ENCODE measurements at regions not wholly inside any gene's neighbourhood (a gene's known extent, or its start where the extent isn't known, plus 50 kb on each side); places are given as distances from the start of the nearest gene placed in this dataset.
A peak's percentile ranks its signal among the peaks of the same experiment; 100 is the strongest.

GRCh38 chr1:30638811-30639210 is 84.6 kb downstream of the MATN1 start:
- DNase-seq (ENCODE audit: low read depth in 2 of 2): no peak

- no peak for DNase-seq (ENCODE audit: low read depth in 2 of 2)
Observed at GRCh38 chr1:30638086-30638485, 85.3 kb downstream of the MATN1 start.

- no peak for DNase-seq (ENCODE audit: low read depth in 2 of 2)
Observed at GRCh38 chr1:30637183-30637980, 86.0 kb downstream of the MATN1 start.

- DNase-seq (ENCODE audit: low read depth in 2 of 2): no peak
Observed at GRCh38 chr1:30636621-30637020, 86.8 kb downstream of the MATN1 start.

- peak in 1 of 2 donors; percentile 12 for DNase-seq (ENCODE audit: low read depth in 2 of 2)
Observed at GRCh38 chr1:30635391-30635975, 87.9 kb downstream of the MATN1 start.

- no peak for DNase-seq (ENCODE audit: low read depth in 2 of 2)
Observed at GRCh38 chr1:30634507-30634906, 88.9 kb downstream of the MATN1 start.

- DNase-seq (ENCODE audit: low read depth in 2 of 2): no peak
Observed at GRCh38 chr1:30633294-30633693, 90.1 kb downstream of the MATN1 start.

GRCh38 chr1:30632481-30632880 is 90.9 kb downstream of the MATN1 start:
- no peak for DNase-seq (ENCODE audit: low read depth in 2 of 2)

- no peak for DNase-seq (ENCODE audit: low read depth in 2 of 2)
Observed at GRCh38 chr1:30631700-30632099, 91.7 kb downstream of the MATN1 start.

GRCh38 chr1:30629501-30629900 is 93.9 kb downstream of the MATN1 start:
- DNase-seq (ENCODE audit: low read depth in 2 of 2): no peak

GRCh38 chr1:30627994-30628393 is 95.4 kb downstream of the MATN1 start:
- DNase-seq (ENCODE audit: low read depth in 2 of 2): no peak

GRCh38 chr1:30627206-30627605 is 96.2 kb downstream of the MATN1 start:
- no peak for DNase-seq (ENCODE audit: low read depth in 2 of 2)

- no peak for DNase-seq (ENCODE audit: low read depth in 2 of 2)
Observed at GRCh38 chr1:30623431-30623830, 100.0 kb downstream of the MATN1 start.

GRCh38 chr1:30619619-30620018 is 103.8 kb downstream of the MATN1 start:
- DNase-seq (ENCODE audit: low read depth in 2 of 2): no peak

GRCh38 chr1:30618335-30618747 is 105.0 kb downstream of the MATN1 start:
- no peak for DNase-seq (ENCODE audit: low read depth in 2 of 2)

GRCh38 chr1:30616759-30617158 is 106.6 kb downstream of the MATN1 start:
- DNase-seq (ENCODE audit: low read depth in 2 of 2): no peak

GRCh38 chr1:30615816-30616590 is 107.4 kb downstream of the MATN1 start:
- no peak for DNase-seq (ENCODE audit: low read depth in 2 of 2)

GRCh38 chr1:30615076-30615795 is 108.1 kb downstream of the MATN1 start:
- DNase-seq (ENCODE audit: low read depth in 2 of 2): no peak

- no peak for DNase-seq (ENCODE audit: low read depth in 2 of 2)
Observed at GRCh38 chr1:30613188-30613587, 110.2 kb downstream of the MATN1 start.

GRCh38 chr1:30612536-30613065 is 110.8 kb downstream of the MATN1 start:
- DNase-seq (ENCODE audit: low read depth in 2 of 2): no peak

- DNase-seq (ENCODE audit: low read depth in 2 of 2): no peak
Observed at GRCh38 chr1:30611741-30612309, 111.6 kb downstream of the MATN1 start.

All from lung microvascular endothelial cell (primary cell).